Stimulated activated effector memory CD8-positive, alpha-beta T cell treated with anti-CD3 and anti-CD28 coated beads, Interleukin-12 subunit alpha, Interleukin-12 subunit beta, amount 100 ng/mL, for 72 hours (primary cell): ENCODE measurements at regions not wholly inside any gene's neighbourhood (a gene's known extent, or its start where the extent isn't known, plus 50 kb on each side); places are given as distances from the start of the nearest gene placed in this dataset.

Source experiments
- ATAC-seq: fragments of 150-1000 bp; cut with Tn5 transposase; 2 replicates; pipeline ENCODE4 v1.10.0; 2021
- DNase-seq, 2 donors: peaks; one replicate each; pipeline ENCODE4 v3.0.0; 2021 to 2022; ENCODE audit warnings: low spot score in 2 of 2
- H3K27ac Mint-ChIP-seq: one replicate; pipeline ENCODE4 v1.8.0; 2022; ENCODE audit warnings: mild to moderate bottlenecking, mixed read lengths
- H3K36me3 Mint-ChIP-seq: one replicate; pipeline ENCODE4 v1.8.0; 2022; ENCODE audit warnings: mild to moderate bottlenecking, mixed read lengths
- H3K4me1 Mint-ChIP-seq: one replicate; pipeline ENCODE4 v1.8.0; 2022; ENCODE audit warnings: mixed read lengths
- H3K4me3 Mint-ChIP-seq: one replicate; pipeline ENCODE4 v1.8.0; 2022; ENCODE audit warnings: mild to moderate bottlenecking, mixed read lengths
- H3K9me3 Mint-ChIP-seq: one replicate; pipeline ENCODE4 v1.8.0; 2022; ENCODE audit warnings: mixed read lengths

- Mint-ChIP-seq H3K4me3 (no peak overlapping the region), H3K27ac (no peak overlapping the region), H3K9me3 (no peaks in the 10 kb centered on the region), H3K36me3 (no peaks in the 10 kb centered on the region), H3K4me1 (no peaks in the 10 kb centered on the region)
- DNase-seq (no peak), ATAC-seq (no peak)
Measured at GRCh38 chr10:125505648-125506047, 177.3 kb downstream of the TEX36 start.

- no peak overlapping the region for H3K27ac Mint-ChIP-seq
Measured at GRCh38 chr10:125502276-125502675, 180.7 kb downstream of the TEX36 start.

GRCh38 chr10:125495386-125495785 is 187.6 kb downstream of the TEX36 start:
- no peaks in the 10 kb centered on the region for H3K36me3 Mint-ChIP-seq
- no peak overlapping the region for H3K27ac Mint-ChIP-seq
- H3K4me3 Mint-ChIP-seq, result no peak overlapping the region
- no peaks in the 10 kb centered on the region for H3K4me1 Mint-ChIP-seq
- H3K9me3 Mint-ChIP-seq, result no peaks in the 10 kb centered on the region
- DNase-seq (no peak), ATAC-seq (no peak)

More at GRCh38 chr10:125502276-125502675, 180.7 kb downstream of the TEX36 start:
- Mint-ChIP-seq H3K4me3 (no peak overlapping the region), H3K4me1 (no peaks in the 10 kb centered on the region), H3K36me3 (no peaks in the 10 kb centered on the region), H3K9me3 (no peaks in the 10 kb centered on the region)
- no peak for DNase-seq
- no peak for ATAC-seq

GRCh38 chr10:125494651-125495239 is 188.2 kb downstream of the TEX36 start:
- DNase-seq, result no peak
- ATAC-seq, result no peak
- Mint-ChIP-seq H3K4me1 (no peaks in the 10 kb centered on the region), H3K27ac (no peak overlapping the region), H3K9me3 (no peaks in the 10 kb centered on the region), H3K36me3 (no peaks in the 10 kb centered on the region), H3K4me3 (no peak overlapping the region)

GRCh38 chr10:125491381-125491780 is 191.6 kb downstream of the TEX36 start:
- no peaks in the 10 kb centered on the region for H3K36me3 Mint-ChIP-seq
- no peak overlapping the region for H3K27ac Mint-ChIP-seq
- no peaks in the 10 kb centered on the region for H3K4me1 Mint-ChIP-seq
- H3K9me3 Mint-ChIP-seq, result no peaks in the 10 kb centered on the region
- ATAC-seq (no peak), DNase-seq (no peak)
- H3K4me3 Mint-ChIP-seq, result no peak overlapping the region

GRCh38 chr10:125489731-125490130 is 193.2 kb downstream of the TEX36 start:
- no peaks in the 10 kb centered on the region for H3K4me1 Mint-ChIP-seq
- H3K27ac Mint-ChIP-seq, result no peak overlapping the region
- H3K9me3 Mint-ChIP-seq, result no peaks in the 10 kb centered on the region
- no peak for DNase-seq
- ATAC-seq, result no peak
- no peak overlapping the region for H3K4me3 Mint-ChIP-seq
- no peaks in the 10 kb centered on the region for H3K36me3 Mint-ChIP-seq

GRCh38 chr10:125485665-125486064 is 197.3 kb downstream of the TEX36 start:
- no peaks in the 10 kb centered on the region for H3K36me3 Mint-ChIP-seq
- DNase-seq (no peak), ATAC-seq (no peak)
- no peak overlapping the region for H3K27ac Mint-ChIP-seq
- no peak overlapping the region for H3K4me3 Mint-ChIP-seq
- H3K9me3 Mint-ChIP-seq, result no peaks in the 10 kb centered on the region
- H3K4me1 Mint-ChIP-seq, result no peaks in the 10 kb centered on the region

GRCh38 chr10:125484035-125484732 is 198.8 kb downstream of the TEX36 start:
- no peak overlapping the region for H3K4me3 Mint-ChIP-seq
- no peak for ATAC-seq
- no peak overlapping the region for H3K27ac Mint-ChIP-seq

GRCh38 chr10:125482637-125483036 is 200.3 kb downstream of the TEX36 start:
- no peak for ATAC-seq
- no peaks in the 10 kb centered on the region for H3K4me1 Mint-ChIP-seq
- no peak overlapping the region for H3K27ac Mint-ChIP-seq
- DNase-seq, result no peak
- no peaks in the 10 kb centered on the region for H3K36me3 Mint-ChIP-seq
- H3K4me3 Mint-ChIP-seq, result no peak overlapping the region
- H3K9me3 Mint-ChIP-seq, result no peaks in the 10 kb centered on the region

More at GRCh38 chr10:125484035-125484732, 198.8 kb downstream of the TEX36 start:
- Mint-ChIP-seq H3K9me3 (no peaks in the 10 kb centered on the region), H3K36me3 (no peaks in the 10 kb centered on the region), H3K4me1 (no peaks in the 10 kb centered on the region)
- no peak for DNase-seq

- Mint-ChIP-seq H3K4me1 (no peaks in the 10 kb centered on the region), H3K9me3 (no peaks in the 10 kb centered on the region), H3K27ac (no peak overlapping the region), H3K36me3 (no peaks in the 10 kb centered on the region), H3K4me3 (no peak overlapping the region)
- DNase-seq, result no peak
- no peak for ATAC-seq
Measured at GRCh38 chr10:125482108-125482507, 200.9 kb downstream of the TEX36 start.

GRCh38 chr10:125479059-125479458 is 203.9 kb downstream of the TEX36 start:
- ATAC-seq (no peak), DNase-seq (no peak)
- no peaks in the 10 kb centered on the region for H3K9me3 Mint-ChIP-seq
- H3K4me3 Mint-ChIP-seq, result no peak overlapping the region
- H3K4me1 Mint-ChIP-seq, result no peaks in the 10 kb centered on the region
- H3K27ac Mint-ChIP-seq, result no peak overlapping the region
- no peaks in the 10 kb centered on the region for H3K36me3 Mint-ChIP-seq

- Mint-ChIP-seq H3K9me3 (no peaks in the 10 kb centered on the region), H3K4me1 (no peaks in the 10 kb centered on the region), H3K27ac (no peak overlapping the region), H3K36me3 (no peaks in the 10 kb centered on the region), H3K4me3 (no peak overlapping the region)
- DNase-seq (no peak), ATAC-seq (no peak)
Measured at GRCh38 chr10:125475815-125476214, 207.1 kb downstream of the TEX36 start.

GRCh38 chr10:125473143-125473793 is 209.7 kb downstream of the TEX36 start:
- DNase-seq, result no peak
- Mint-ChIP-seq H3K4me1 (no peaks in the 10 kb centered on the region), H3K36me3 (no peaks in the 10 kb centered on the region), H3K9me3 (no peaks in the 10 kb centered on the region), H3K4me3 (no peak overlapping the region), H3K27ac (no peak overlapping the region)
- ATAC-seq, result no peak

- H3K4me3 Mint-ChIP-seq, result no peak overlapping the region
- H3K27ac Mint-ChIP-seq, result no peak overlapping the region
- no peaks in the 10 kb centered on the region for H3K36me3 Mint-ChIP-seq
- H3K9me3 Mint-ChIP-seq, result no peaks in the 10 kb centered on the region
- no peaks in the 10 kb centered on the region for H3K4me1 Mint-ChIP-seq
- ATAC-seq, result no peak
- DNase-seq, result no peak
Measured at GRCh38 chr10:125472010-125472607, 210.9 kb downstream of the TEX36 start.

GRCh38 chr10:125468278-125468677 is 214.7 kb downstream of the TEX36 start:
- DNase-seq (no peak), ATAC-seq (no peak)
- H3K27ac Mint-ChIP-seq, result no peak overlapping the region
- H3K4me1 Mint-ChIP-seq, result no peaks in the 10 kb centered on the region
- no peaks in the 10 kb centered on the region for H3K36me3 Mint-ChIP-seq
- no peak overlapping the region for H3K4me3 Mint-ChIP-seq
- no peaks in the 10 kb centered on the region for H3K9me3 Mint-ChIP-seq

GRCh38 chr10:125466685-125467084 is 216.3 kb downstream of the TEX36 start:
- no peak for DNase-seq
- no peak overlapping the region for H3K27ac Mint-ChIP-seq
- H3K36me3 Mint-ChIP-seq, result no peaks in the 10 kb centered on the region
- no peak for ATAC-seq
- no peaks in the 10 kb centered on the region for H3K9me3 Mint-ChIP-seq
- no peaks in the 10 kb centered on the region for H3K4me1 Mint-ChIP-seq
- H3K4me3 Mint-ChIP-seq, result no peak overlapping the region
